ENCODE measurements at regions not wholly inside any gene's neighbourhood (a gene's known extent, or its start where the extent isn't known, plus 50 kb on each side); places are given as distances from the start of the nearest gene placed in this dataset.
A peak's percentile ranks its signal among the peaks of the same experiment; 100 is the strongest.

DNA sequence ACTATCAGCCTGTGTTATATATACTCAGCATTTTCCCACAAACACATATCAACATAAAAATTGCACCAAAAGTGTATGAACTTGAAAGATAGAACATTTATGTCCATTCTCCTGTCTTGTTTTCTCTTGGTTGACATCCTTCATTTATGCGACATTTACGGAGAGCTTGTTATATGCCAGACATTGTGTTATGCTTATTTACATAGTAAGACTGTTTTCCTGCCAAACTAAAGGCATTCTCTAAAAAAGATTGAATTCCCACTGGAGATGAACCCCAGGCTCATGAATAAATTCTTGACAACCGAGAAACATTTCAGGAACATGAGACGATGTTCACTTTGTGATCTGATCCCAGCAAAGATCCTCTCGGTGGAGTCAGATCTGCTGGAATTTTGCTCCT lies 131.0 kb downstream of the RAP2A start:
- no peak for DNase-seq

DNA sequence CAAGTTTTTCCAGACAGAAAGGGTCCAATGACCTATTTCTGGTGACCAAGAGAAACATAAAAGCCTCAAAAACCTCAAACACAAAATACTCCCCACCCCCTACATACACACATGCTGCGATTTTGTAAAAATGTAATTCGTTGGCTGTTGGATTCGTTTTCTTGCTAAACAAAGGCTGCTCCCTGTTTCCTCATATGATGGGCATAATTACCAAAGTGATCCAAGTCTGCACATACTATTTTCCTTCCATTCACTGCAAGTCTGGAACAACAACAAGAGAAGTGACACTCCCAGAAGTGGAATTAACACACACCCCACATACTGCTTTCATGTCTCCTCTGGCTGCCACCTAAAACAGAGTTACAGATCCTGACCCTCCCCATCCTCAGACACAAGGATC lies 131.9 kb downstream of the RAP2A start:
- DNase-seq, result no peak

DNA sequence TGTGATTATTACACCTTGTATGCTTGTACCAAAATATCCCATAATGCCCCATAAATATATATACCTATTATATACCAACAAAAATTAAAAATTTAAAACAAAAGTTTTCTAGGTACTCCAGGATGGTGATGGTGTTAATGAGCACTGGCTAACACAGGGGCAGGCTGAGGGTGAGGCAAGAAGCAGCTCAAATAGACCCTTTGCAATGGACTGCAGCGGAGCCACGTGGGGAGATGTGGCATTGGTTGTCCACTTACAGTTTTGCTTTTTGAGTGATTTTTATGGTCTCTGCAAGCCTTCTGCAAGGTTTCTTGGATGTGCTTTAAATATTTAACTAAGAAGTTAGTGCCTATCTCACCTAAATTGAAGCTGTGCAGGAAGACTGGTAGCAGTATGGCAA lies 132.9 kb downstream of the RAP2A start:
- DNase-seq, result no peak

DNA sequence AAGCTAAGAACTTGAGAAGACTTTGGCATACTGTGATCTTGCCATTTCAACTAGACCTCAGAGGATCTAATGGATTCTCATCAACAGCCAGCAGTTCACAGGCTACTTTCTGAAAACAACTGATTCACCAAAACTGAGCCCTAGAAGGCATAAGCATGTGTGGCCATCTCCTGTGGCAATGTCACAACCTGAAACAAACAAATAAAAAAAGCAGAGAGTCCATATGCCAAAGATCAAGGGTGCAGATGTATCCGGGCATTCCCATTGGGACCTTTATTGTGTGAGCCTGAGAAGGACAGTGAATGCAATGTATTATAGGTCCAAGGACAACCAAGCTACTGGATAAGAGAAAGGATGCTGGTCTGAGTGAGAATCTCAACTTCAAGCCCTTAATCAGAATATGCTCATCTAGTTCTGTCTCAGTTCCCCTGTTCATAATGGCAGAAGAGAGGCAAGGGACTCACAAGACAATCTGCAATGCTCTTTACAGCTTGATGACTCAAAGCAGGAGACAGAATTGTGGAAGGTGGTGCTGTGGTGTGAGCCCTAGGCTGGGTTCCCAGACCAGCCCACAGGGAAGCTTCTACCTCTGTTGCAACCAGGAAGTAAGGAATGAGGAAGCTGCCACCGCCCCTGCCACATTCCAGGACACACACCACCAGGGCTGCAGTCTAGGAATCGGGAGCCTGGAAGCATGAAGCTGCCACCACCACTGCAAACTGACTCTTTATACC lies 133.7 kb downstream of the RAP2A start:
- peak; percentile 58 for DNase-seq

- no peak for DNase-seq
These were observed 134.9 kb downstream of the RAP2A start for GRCh38 chr13:97568850-97569249.

- no peak for DNase-seq
These were observed 135.9 kb downstream of the RAP2A start for GRCh38 chr13:97569841-97570240.

GRCh38 chr13:97570442-97570841 lies 136.5 kb downstream of the RAP2A start:
- DNase-seq, result no peak

DNA sequence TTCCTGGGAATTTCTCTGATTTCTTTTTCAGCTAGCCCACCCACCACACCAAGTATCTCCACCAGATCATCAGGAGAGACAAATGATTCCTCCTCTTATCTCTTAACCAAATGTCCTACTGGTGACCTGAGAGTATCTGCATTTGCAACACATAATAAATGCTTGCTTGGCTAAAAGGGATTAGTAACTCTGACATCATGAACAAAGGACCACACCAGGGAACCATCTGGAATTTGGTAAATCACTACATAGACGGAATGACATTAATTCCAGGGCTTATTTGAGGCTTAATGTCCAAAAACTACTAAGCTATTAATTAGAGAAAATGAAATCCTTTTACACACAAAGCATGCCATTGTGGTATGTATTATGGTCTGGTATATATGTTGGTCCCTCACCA lies 139.0 kb downstream of the RAP2A start:
- peak; percentile 27 for DNase-seq

DNA sequence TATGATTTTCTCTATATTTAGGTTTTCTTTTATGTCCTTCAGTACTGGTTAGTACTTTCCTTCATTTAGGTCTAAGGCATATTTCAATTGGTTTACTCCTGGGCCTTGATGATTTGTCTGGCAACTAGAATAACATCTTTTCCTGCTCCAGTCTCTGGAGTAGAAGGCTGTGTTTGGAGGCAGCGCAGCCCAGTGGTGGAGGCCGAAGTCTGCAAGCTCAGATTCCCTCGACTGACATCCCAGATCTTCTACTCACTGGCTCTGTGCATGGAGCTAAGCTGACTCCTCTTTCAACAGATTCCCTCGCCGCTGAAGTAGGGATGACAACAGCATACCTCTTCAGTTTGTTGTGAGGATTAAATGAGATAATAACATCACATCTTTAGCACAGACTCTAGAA lies 141.0 kb downstream of the RAP2A start:
- peak; percentile 30 for DNase-seq

DNA sequence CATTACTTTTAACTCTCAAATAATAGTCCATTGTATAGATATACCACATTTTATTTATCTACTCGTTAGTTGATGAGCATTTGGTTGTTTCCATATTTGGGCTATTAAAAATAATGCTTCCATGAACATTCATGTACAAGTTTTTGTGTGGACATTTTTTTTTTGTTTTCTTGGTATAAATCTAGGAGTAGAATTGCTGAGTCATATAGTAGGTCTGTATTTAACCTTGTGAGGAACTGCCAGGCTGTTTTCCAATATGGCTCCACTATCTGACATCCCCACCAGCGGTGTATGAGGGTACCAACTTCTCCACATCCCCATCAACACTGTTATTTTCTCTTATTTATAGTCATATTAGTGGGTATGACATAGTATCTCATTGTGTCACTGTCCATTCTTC lies 143.1 kb downstream of the RAP2A start:
- no peak for DNase-seq

DNA sequence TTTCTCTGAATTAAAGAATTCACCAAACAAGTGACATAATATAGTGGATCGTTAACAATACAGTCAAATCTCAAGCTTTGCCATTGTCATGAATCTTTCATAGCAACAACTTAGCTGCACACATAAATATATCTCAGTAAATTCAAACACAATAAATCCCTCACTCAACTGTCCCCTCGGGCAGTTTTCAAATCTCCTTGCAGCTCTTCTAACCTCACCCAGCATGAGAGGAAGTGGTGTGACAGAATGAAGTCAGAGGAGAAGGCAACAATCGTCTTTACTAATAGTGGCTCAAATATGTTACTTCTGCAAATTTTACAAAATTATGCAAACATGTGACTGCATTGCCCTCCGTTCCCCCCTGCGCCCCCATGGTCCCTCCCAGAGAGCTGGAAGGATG lies 148.2 kb downstream of the RAP2A start:
- DNase-seq, result no peak

GRCh38 chr13:97583907-97584497 lies 150.0 kb downstream of the RAP2A start:
- no peak for DNase-seq

GRCh38 chr13:97586941-97587340 lies 153.0 kb downstream of the RAP2A start:
- no peak for DNase-seq

DNA sequence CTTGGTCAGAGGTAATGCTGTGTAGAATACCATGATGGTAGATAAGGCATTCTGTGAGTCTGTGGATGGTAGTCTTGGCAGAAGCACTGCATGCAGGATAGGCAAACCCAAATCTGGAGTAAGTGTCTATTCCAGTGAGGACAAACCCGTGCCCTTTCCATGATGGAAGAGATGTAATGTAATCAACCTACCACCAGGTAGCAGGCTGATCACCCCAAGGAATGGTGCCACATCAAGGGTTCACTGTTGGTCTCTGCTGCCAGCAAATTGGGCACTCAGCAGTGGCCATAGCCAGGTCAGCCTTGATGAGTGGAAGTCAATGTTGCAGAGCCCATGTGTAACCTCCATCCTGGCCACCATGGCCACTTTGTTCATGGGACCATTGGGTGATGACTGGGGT lies 155.0 kb downstream of the RAP2A start:
- DNase-seq, result no peak

- DNase-seq, result peak; percentile 54
These were observed 166.6 kb downstream of the RAP2A start for GRCh38 chr13:97600458-97601075.

DNA sequence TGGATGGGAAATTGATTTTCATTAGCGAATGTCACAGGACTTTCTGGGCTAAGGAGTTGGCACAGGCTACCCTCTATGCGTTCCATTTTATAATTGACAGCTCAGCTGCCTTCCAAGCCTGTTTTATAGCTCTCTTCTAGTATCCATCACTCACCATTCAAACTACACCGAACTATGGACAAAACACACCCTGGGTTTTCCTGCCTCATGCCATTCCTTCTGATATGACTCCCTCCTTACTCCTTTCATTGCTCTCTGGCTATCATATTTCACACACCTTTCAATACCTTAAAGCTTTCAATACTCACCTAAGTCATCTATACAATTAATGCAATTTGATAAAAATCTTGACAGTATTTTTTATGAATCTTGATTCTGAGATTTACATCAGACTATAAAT lies 181.3 kb downstream of the RAP2A start:
- DNase-seq, result no peak

DNA sequence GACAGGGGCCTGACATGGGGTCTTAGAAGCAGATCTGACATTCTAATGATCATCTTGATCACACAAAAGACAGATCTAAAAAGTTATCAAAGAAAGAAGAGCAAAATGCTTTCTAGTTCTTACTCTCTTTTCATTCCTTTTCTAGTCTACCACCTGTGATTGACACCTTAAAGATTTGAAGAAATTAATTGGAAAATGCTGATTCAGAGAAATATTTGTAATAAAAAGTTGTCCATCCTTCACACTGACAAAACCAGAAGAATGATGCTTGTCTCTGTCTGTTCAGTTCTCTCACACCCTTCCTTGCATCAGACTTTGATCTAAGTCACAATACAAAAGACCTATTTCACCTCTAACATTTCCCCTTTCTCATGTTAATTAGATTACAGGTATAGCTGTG lies 182.4 kb downstream of the RAP2A start:
- DNase-seq, result no peak

DNA sequence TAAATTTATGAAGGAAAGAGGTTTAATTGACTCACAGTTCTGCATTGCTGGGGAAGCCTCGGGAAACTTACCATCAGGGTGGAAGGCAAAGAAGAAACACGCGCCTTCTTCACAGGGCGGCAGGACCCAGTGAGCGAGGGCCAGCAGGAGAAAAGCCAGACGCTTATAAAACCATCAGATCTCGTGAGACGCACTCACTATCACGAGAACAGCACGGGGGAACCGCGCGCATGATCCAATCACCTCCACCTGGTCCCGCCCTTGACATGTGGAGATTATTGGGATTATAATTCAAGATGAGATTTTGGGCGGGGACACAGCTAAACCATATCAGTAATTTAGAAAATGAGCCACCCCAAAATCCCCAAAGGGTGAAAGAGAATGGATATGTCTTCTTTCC lies 187.1 kb downstream of the RAP2A start:
- DNase-seq, result no peak

DNA sequence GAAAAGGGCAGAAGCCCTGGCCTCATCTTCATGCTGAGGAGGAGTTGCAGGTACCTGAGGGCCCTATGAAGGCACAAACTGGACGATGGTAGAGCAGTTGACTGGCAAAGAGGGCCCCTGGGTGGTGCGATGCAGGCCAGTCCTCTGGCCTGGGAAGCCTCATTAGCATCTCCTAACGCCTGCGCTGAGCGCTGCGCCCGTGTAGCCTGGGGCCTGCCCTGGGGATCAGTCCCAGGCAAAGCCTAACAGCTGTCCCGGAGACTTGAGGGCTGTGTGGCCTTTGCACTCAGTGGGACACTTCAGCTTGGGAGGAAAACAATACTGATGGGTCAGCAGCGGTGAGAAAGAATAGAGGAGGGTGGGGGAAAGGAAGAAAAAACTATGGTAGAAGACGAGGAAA lies 187.7 kb downstream of the RAP2A start:
- DNase-seq, result no peak

- DNase-seq, result peak; percentile 95
These were observed 193.6 kb downstream of the RAP2A start for GRCh38 chr13:97627566-97627965.

GRCh38 chr13:97629601-97630272 lies 195.8 kb downstream of the RAP2A start:
- DNase-seq, result no peak

DNA sequence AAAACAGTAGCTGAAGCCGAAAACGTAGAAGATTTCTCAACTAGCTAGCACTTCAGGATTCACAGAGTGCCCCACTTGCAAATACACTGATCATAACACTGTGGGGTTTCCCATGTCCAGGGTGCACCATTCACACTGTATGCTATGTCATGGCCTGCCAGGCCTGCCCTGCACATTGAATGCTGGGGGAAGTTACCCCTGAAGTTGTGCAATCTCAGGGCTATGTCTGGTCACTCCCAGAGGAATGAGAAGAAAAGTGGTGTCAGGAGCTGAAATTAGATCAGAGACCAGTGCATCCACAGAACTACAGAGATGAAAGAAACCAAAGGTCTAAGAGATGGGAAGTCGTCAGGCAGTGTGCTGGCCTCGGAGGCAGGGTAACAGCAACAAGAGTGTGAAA lies 196.8 kb downstream of the RAP2A start:
- no peak for DNase-seq

DNA sequence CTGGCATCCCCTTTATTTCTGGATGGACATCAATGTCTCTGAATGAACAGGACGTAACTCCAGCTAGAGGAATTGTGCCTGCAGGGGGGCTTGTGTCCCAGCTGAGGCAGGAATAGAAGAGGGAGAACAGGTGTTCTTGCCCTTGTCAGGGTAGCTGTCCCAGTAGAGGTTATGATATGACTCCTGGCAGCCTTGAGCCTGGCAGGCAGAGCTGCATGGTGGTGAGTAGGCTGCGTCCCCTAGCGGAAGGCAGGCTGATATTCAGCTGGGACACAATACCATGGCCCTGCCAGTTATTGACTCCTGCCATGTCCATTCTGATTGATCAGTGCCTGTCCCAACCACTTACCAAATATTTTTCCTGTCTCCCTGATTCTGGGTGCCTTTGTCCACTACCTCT lies 197.2 kb downstream of the RAP2A start:
- no peak for DNase-seq

GRCh38 chr13:97639236-97639635 lies 205.3 kb downstream of the RAP2A start:
- no peak for DNase-seq

All from fibroblast of upper back skin (primary cell).